Ascending aorta (tissue), 2 donors: ENCODE measurements at regions not wholly inside any gene's neighbourhood (a gene's known extent, or its start where the extent isn't known, plus 50 kb on each side); places are given as distances from the start of the nearest gene placed in this dataset.

Experiments
- DNase-seq, 2 donors: peaks; one replicate each; pipeline ENCODE4 v3.0.0-alpha.2; 2019; ENCODE audit warnings: low spot score in 2 of 2
- H3K27ac ChIP-seq, 2 donors: fragments of 200-600 bp; sonication (generic); one replicate each; pipeline ENCODE4 v1.5.1; 2016 to 2017; ENCODE audit warnings: mild to moderate bottlenecking in 1 of 2
- H3K27me3 ChIP-seq: fragments of 200-600 bp; sonication (generic); one replicate; pipeline ENCODE4 v1.5.1; 2017
- H3K36me3 ChIP-seq, 2 donors: fragments of 200-600 bp; sonication (generic); one replicate each; pipeline ENCODE4 v1.5.1; 2016
- H3K4me1 ChIP-seq, 2 donors: fragments of 200-600 bp; sonication (generic); one replicate each; pipeline ENCODE4 v1.5.1; 2016 to 2017; ENCODE audit warnings: mild to moderate bottlenecking in 1 of 2
- H3K4me3 ChIP-seq, 2 donors: fragments of 200-600 bp; sonication (generic); one replicate each; pipeline ENCODE4 v1.5.1; 2016 to 2017; ENCODE audit warnings: mild to moderate bottlenecking in 1 of 2
- H3K9me3 ChIP-seq, 2 donors: fragments of 200-600 bp; sonication (generic); one replicate each; pipeline ENCODE4 v1.5.1; 2016
- intact Hi-C: fragments of 100-400 bp; cut with DNase I; formaldehyde crosslinking; loops from one replicate; pipeline ENCODE4 v1.15.1; 2023
- TF ChIP-seq, protein P1 (sequence below), 3 experiments: fragments of 200-600 bp in 2 of 3; fragments of 450-650 bp in 1 of 3; sonication (generic) in 2 of 3; IDR thresholded peaks; one replicate each; pipeline ENCODE4 v1.5.1; 2016 to 2019; ENCODE audit warnings: antibody characterized with exemption in 3 of 3, mild to moderate bottlenecking in 1 of 3, moderate library complexity in 1 of 3

DNA sequence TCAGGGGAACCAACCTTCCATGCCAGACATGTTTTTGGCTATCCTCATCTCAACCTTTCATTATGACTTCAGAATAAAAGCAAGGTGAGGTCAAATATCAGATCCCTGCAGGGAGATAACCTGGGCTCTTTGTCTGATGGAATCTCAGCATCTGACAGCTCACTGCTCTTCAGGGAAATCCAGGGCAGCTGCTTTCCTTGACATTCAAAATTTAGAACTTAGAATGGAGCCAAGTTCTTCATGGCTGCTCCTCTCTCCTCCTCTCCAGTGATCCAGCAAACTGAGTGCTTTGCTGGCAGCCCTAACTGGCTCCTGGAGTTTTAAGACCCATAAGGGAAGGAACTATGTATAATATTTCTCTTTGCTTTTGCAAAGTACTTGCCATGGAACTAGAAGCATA lies 716.3 kb downstream of the TSN start:
- intact Hi-C loops, result no loop called here
- H3K9me3 ChIP-seq, result no peaks in the 10 kb centered on the region

DNA sequence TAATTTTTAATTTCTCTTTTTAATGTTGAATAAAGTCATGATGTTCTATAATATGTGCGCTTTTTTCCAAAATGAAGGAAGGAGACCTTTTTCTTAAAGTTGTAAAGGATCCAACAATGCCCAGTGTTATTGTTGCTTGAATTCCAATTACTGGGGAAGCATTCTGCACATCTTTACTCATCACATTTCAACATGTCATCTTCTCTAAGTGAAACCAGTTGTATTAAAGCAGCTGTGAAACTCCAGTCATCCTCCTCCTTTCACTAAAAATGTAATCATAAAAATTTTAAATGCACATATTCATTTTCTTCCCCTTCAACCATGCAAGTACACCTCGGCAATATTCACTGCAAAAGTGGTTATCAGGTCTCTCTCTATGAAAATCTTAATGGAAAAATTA lies 722.7 kb downstream of the TSN start:
- intact Hi-C loops, result no loop called here
- Histone ChIP-seq H3K4me1 (no peaks in the 10 kb centered on the region), H3K9me3 (no peaks in the 10 kb centered on the region), H3K36me3 (no peaks in the 10 kb centered on the region), H3K27me3 (no peaks in the 10 kb centered on the region), H3K27ac (no peak overlapping the region), H3K4me3 (no peak overlapping the region)
- DNase-seq, result no peak
- TF ChIP-seq, protein P1, sequence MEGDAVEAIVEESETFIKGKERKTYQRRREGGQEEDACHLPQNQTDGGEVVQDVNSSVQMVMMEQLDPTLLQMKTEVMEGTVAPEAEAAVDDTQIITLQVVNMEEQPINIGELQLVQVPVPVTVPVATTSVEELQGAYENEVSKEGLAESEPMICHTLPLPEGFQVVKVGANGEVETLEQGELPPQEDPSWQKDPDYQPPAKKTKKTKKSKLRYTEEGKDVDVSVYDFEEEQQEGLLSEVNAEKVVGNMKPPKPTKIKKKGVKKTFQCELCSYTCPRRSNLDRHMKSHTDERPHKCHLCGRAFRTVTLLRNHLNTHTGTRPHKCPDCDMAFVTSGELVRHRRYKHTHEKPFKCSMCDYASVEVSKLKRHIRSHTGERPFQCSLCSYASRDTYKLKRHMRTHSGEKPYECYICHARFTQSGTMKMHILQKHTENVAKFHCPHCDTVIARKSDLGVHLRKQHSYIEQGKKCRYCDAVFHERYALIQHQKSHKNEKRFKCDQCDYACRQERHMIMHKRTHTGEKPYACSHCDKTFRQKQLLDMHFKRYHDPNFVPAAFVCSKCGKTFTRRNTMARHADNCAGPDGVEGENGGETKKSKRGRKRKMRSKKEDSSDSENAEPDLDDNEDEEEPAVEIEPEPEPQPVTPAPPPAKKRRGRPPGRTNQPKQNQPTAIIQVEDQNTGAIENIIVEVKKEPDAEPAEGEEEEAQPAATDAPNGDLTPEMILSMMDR (IDR thresholded peaks at IDR 0.05), result no peak

More for the DNA sequence above, 716.3 kb downstream of the TSN start:
- no peak for DNase-seq
- no peaks in the 10 kb centered on the region for H3K27me3 ChIP-seq
- TF ChIP-seq, protein P1 (IDR thresholded peaks at IDR 0.05), result no peak
- no peaks in the 10 kb centered on the region for H3K36me3 ChIP-seq
- no peak overlapping the region for H3K4me3 ChIP-seq
- no peaks in the 10 kb centered on the region for H3K4me1 ChIP-seq
- H3K27ac ChIP-seq, result no peak overlapping the region

DNA sequence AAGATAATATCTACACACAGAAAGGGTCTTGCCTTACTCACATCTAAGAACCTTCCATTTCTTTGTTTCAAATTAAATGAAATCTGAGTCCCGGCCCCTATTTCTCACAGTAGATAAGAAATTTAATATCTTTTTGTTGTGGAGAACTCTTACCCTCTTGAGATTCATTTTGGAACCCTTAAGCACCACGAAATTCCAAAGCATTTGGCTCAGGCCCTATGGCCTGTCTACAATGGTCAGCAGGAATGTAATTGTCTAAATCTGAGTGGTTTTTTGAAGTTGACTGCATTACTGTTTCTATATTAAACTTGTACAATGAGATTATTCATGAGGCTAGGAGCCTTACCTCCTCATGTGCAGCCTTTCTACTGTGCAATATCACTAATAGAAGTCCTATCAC lies 723.3 kb downstream of the TSN start:
- Histone ChIP-seq H3K27ac (no peak overlapping the region), H3K9me3 (no peaks in the 10 kb centered on the region), H3K36me3 (no peaks in the 10 kb centered on the region), H3K4me1 (no peaks in the 10 kb centered on the region), H3K4me3 (no peak overlapping the region), H3K27me3 (no peaks in the 10 kb centered on the region)
- intact Hi-C loops, result no loop called here
- TF ChIP-seq, protein P1 (IDR thresholded peaks at IDR 0.05), result no peak
- DNase-seq, result no peak

DNA sequence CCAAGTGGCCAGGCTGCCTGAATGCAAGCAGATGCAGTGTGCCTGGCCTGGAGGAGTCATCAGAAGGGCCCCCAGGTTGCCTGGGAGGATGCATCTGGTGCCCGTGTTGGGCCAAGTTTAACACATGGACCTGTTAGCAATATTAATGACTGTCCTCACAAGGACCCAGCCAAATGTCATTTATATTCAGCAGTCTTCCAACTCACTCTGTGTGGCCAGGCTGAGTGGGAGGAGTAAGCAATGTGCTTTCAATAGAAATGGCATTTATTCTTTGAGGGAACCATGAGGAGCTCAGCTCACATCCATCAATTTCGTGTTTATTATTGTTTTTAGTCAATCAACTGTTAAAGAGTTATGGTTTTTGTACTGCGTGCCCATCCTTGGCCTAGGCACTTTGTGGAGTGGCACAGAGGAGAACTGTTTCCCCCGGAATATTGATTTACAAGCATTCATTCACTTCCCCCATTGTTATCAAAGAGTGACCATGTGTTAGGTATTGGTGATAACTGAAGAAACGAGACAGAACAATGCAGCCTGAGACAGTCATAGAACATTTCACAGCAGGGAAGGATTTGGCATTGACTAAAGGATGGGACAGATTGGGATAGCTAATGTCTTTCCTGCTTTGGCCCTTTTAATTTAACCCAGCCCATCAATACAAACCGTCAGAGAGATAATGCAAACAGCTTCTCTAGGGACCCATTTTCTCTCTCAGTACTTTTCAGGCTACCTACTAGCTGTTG lies 725.2 kb downstream of the TSN start:
- intact Hi-C loops, result no loop called here
- no peaks in the 10 kb centered on the region for H3K9me3 ChIP-seq
- H3K4me3 ChIP-seq, result no peak overlapping the region
- DNase-seq, result no peak
- H3K4me1 ChIP-seq, result no peaks in the 10 kb centered on the region
- H3K27me3 ChIP-seq, result no peaks in the 10 kb centered on the region
- TF ChIP-seq, protein P1 (IDR thresholded peaks at IDR 0.05), result no peak
- no peaks in the 10 kb centered on the region for H3K36me3 ChIP-seq
- H3K27ac ChIP-seq, result no peak overlapping the region

DNA sequence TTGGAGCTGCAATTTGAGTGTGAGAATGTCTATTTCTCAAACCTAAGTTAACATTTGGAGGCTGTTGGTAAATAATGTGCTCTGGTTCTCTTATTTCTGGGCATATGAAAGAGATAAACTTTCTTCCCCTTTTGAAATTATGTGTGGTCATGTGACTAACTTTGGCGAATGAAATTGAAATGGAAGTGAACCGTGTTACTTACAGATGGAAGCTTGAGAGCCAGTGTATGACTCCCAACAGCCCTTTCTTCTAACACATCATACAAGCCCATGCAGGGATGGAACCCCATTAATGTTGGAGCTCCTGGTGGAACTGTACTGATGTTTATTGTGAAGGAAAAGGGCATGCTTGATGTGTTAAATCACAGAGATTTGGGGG lies 725.8 kb downstream of the TSN start:
- H3K4me1 ChIP-seq, result no peaks in the 10 kb centered on the region
- no peak overlapping the region for H3K4me3 ChIP-seq
- DNase-seq, result no peak
- TF ChIP-seq, protein P1 (IDR thresholded peaks at IDR 0.05), result no peak
- H3K27ac ChIP-seq, result no peak overlapping the region
- no peaks in the 10 kb centered on the region for H3K27me3 ChIP-seq
- no peaks in the 10 kb centered on the region for H3K36me3 ChIP-seq
- intact Hi-C loops, result no loop called here
- no peaks in the 10 kb centered on the region for H3K9me3 ChIP-seq

DNA sequence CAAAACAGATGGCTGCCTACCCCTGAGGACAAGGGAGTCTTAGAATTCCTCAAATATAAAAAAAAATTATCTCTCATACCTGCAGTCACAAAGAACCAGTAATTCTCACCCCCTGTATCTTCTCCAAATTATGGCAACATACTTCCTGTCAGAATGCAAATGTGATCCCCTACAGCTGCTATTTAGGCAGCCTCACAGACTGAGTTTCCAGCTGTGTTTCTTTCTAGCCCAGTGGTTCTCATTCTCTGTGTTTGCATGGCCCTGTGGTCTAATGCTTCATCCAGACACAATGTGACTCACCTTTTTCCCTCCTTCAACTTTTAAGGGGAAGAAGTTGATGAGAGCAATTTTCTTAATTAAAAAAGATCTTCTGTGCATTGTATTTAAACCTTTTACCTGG lies 726.3 kb downstream of the TSN start:
- H3K36me3 ChIP-seq, result no peaks in the 10 kb centered on the region
- intact Hi-C loops, result no loop called here

More for the DNA sequence above, 726.3 kb downstream of the TSN start:
- TF ChIP-seq, protein P1 (IDR thresholded peaks at IDR 0.05), result no peak
- Histone ChIP-seq H3K4me3 (no peak overlapping the region), H3K4me1 (no peaks in the 10 kb centered on the region), H3K27ac (no peak overlapping the region), H3K27me3 (no peaks in the 10 kb centered on the region), H3K9me3 (no peaks in the 10 kb centered on the region)
- no peak for DNase-seq
